Activated CD4-positive, alpha-beta T cell treated with anti-CD3 and anti-CD28 coated beads for 48 hours (primary cell): ENCODE measurements at regions not wholly inside any gene's neighbourhood (a gene's known extent, or its start where the extent isn't known, plus 50 kb on each side); places are given as distances from the start of the nearest gene placed in this dataset.
"Not testable (repeated sequence)": the region's sequence is repeated elsewhere in the genome, so short reads cannot be mapped to it uniquely, and the experiment has no call there.

Experiments
- DNase-seq: peaks from one replicate; pipeline ENCODE4 v3.0.0-alpha.2; 2020

- peak; percentile 69 for DNase-seq
Measured at GRCh38 chr9:100714372-100715099, 136.7 kb downstream of the CAVIN4 start.

- no peak for DNase-seq
Measured at GRCh38 chr9:100715100-100715380, 137.2 kb downstream of the CAVIN4 start.

DNA sequence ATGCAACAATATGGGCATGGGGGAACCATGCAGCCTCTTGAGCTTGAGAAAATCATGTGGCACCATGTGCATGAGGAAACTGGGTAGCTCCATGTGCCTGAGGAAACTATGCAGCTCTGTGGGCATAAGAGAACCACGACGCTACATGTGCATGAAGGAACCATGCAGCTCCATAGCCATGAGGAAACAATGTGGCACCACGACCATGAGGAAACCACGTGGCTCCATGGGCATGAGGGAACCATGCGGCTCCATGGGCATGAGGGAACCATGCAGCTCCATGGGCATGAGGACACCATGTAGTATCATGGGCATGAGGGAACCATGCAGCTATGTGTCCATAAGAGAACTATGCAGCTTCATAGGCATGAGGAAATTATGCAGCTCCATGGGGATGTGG lies 140.8 kb downstream of the CAVIN4 start:
- no peak for DNase-seq

GRCh38 chr9:100720922-100721321 lies 143.0 kb downstream of the CAVIN4 start:
- DNase-seq = no peak

GRCh38 chr9:100724886-100725285 lies 147.0 kb downstream of the CAVIN4 start:
- no peak for DNase-seq

GRCh38 chr9:100725371-100725770 lies 147.5 kb downstream of the CAVIN4 start:
- DNase-seq = no peak

DNA sequence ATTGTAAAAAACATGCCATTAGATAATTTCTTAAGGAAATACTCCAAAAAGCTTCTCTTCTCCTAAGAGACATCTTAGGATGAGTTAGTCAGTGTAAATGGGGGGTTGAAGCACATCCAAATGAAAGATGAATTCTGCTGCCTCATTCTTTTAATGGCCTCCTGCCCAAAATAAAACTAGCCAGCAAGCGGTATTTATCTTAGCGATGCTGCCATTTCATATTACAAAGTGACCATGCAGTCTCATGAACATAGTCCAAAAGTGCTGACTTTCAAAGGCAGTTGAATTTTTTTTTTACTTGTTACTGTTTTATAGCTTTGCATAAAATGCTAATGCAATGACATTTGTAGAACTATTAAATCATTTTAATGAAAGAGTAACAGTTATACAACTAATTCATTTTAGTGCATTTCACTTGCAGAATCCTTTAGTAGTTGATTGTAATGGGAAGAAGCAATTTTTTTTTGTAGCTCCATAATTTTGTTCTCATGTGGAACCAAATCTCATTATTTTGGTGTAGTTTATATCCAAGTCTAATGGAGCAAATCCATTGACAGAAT lies 151.5 kb downstream of the CAVIN4 start:
- DNase-seq = no peak

GRCh38 chr9:100730086-100730485 lies 152.2 kb downstream of the CAVIN4 start:
- no peak for DNase-seq

GRCh38 chr9:100731038-100731556 lies 153.2 kb downstream of the CAVIN4 start:
- DNase-seq = no peak

DNA sequence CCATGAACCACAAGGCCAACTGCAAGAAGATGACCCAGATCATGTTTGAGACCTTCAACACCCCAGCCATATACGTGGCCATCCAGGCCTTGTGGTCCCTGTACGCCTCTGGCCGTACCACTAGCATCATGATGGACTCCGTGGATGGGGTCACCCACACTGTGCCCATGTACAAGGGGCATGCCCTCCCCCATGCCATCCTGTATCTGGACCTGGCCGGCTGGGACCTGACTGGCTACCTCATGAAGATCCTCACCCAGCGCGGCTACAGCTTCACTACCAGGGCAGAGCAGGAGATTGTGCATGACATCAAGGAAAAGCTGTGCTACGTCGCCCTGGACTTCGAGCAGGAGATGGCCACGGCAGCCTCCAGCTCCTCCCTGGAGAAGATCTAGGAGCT lies 153.7 kb downstream of the CAVIN4 start:
- DNase-seq = no peak

DNA sequence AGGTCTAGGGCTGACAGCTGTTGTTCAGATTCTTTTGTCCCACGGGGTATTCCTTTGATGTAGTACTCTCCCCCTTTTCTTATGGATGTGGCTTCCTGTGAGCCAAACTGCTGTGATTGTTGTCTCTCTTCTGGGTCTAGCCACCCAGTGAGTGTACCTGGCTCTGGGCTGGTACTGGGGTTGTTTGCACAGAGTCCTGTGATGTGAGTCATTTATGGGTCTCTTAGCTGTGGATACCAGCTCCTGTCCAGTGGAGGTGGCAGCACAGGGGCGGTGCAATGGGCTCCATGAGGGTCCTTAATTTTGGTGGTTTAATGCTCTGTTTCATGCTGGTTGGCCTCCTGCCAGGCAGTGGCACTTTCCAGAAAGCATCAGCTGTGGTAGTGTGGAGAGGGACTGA lies 161.3 kb downstream of the CAVIN4 start:
- no peak for DNase-seq

- DNase-seq = no peak
Measured at GRCh38 chr9:100739666-100740065, 161.8 kb downstream of the CAVIN4 start.

- not testable (repeated sequence) for DNase-seq
Measured at GRCh38 chr9:100748930-100749329, 171.1 kb downstream of the CAVIN4 start.

DNA sequence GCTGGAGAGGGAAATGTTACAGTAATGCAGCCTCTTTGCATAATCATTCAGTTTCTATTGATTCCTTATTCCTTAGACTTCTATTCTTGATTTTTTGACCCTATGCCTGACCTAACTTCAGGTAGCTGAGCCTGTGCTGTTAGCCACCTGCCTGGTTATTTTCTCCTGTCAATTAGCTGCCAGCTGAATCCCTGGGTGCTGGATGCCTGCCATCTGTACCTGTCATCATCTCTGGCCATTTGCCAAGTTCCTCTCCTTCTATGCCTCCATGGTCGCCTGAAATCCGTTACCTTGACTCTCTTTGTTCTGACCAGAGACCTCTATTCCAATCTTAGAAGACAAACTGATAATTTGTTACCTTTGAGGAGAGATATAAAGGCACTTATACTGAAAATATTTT lies 178.3 kb downstream of the CAVIN4 start:
- no peak for DNase-seq

DNA sequence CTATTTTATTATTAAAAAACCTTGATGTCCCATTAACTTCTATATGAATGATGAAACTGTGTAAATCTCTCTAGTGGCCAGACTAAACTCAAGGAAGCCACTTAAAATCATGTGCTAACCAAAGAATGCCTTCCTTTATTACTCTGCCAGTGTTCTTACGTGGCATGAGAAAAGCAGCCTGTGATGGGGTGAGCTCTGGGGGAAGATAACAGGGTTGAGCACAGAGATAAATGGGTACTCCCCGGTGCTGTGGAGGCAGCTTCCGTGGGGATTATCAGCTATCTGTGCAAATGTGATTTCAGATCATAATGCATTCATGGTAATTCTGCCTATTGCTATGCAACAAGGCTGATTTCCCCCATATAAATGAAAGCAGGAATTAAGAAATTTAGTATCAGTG lies 181.3 kb downstream of the CAVIN4 start:
- DNase-seq = no peak

- no peak for DNase-seq
Measured at GRCh38 chr9:100761276-100761802, 183.5 kb downstream of the CAVIN4 start.

- DNase-seq = no peak
Measured at GRCh38 chr9:100774326-100774725, 196.4 kb downstream of the CAVIN4 start.

DNA sequence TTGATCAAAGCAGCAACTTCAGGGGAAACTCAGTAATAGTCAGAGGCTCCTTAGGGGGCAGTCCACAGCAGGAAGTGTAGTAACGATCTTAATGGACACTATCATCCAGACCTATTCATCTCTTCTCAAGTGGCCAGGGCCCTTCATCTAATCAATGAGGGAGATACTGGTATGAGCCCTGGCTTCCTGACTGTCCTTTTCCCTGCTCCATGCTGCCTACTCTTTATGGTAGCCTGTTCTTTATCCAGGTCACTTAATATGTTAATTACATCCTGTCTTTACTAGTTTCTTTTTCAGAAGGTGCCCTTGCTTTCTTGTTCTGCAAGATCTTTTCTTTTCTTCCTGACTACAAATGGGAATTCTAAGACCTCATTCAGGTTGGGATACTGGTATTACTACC lies 197.1 kb downstream of the CAVIN4 start:
- DNase-seq = no peak

GRCh38 chr9:100775912-100776311 lies 198.0 kb downstream of the CAVIN4 start:
- no peak for DNase-seq

DNA sequence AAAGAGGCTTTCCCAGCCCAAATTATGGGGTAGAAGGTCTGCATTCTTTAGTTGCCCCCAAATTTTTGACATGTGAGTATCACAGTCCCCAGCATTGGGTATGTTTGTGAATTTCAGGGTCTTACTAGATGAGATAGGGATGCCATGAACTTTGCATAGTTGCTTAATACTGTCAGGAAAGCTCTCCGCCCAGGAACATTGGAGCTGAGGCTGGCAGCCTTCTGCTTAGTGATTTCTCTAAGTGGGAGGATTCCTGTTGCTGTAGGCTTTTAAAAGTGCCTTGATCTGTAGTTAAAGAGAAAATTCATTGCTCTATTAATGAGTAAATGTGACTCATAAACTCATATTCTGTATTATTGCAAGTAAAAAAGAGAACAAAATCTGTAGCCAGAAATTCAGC lies 206.9 kb downstream of the CAVIN4 start:
- no peak for DNase-seq

DNA sequence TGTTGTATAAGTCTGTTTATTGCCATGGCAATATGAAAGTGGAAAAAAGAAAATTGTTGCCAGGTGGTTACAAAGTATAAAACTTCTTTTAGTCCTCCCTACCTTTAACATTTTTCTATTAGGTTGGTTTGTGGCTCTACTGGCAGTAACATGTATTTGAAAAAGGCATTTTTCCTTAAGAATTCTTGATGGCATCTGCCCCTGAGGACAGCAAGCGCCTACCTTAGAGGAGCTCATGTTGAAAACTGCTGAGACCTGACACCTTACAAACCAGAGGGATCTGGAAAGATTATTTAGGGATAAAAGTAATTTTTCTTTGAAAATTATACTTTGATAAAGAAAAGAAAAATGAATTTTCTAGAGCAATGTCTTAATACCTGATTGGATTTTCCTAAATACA lies 208.1 kb downstream of the CAVIN4 start:
- DNase-seq = no peak

GRCh38 chr9:100794738-100795269 lies 216.9 kb downstream of the CAVIN4 start:
- DNase-seq = no peak

DNA sequence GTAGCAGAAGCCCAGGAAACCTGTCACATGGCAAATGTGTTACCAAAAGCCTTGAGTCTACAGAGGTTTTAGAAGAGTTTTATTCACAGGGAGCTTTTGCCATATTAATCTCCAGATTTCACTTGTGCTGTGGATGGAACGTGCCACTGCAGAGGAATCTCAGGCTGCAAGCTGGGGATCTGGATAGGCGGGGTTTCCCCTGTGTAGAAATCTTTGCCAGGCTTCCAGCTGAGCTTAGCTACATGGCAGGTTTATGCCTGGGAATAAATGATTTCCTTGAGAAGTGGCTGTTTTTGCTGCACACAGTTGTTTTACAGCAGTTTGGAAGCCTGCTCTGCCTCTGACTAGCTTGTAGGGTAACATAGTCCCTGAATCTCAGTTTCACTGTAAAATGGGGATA lies 224.6 kb upstream of the PLPPR1 start:
- no peak for DNase-seq

GRCh38 chr9:100811643-100812042 lies 216.9 kb upstream of the PLPPR1 start:
- no peak for DNase-seq

GRCh38 chr9:100813871-100814270 lies 214.7 kb upstream of the PLPPR1 start:
- DNase-seq = no peak
